ENCODE measurements at regions not wholly inside any gene's neighbourhood (a gene's known extent, or its start where the extent isn't known, plus 50 kb on each side); places are given as distances from the start of the nearest gene placed in this dataset.

DNA sequence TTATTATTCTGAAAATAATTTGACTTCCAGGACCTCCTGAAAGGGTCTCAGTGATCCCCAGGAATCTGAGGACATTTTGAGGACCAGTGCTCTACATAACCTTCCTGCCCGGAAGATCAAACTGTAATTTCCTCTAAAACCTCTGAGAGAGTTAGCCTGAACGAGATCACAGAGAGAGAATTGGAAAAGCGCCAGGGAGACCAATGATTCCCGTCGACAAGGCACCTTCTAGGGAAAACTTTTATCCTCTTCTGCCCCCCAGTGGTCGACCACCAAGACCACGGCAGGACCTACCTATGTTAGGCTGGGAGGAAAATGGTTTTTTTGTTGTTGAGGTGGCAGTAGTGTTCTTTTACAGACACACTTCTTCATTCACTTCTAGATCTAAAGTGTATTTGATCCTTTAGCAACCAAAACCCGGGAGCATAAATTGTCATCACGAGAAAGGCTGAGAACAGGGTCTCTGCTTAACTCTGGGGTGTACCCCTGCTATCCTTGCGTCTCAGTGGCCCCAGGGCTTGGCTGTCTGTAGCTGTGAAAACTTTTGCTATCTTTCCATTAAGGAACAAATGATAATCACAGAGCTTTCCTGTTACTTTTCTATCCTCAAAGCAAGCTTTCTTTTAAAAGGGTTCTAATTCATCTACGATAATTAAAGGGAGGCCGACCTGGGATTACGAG lies 62.9 kb upstream of the NID2 start:
- H3K27me3 ChIP-seq (ENCODE audit: insufficient read depth, low read length), result no peaks in the 10 kb centered on the region
- RAD21 ChIA-PET (ENCODE audit: low non-redundant PET in 1 of 2, low total read pairs in 2 of 2, uncharacterized antibody in 2 of 2, unreplicated experiment in 2 of 2), result no interaction called here
- no peaks in the 10 kb centered on the region for H3K36me3 ChIP-seq (ENCODE audit: control insufficient read depth in 1 of 2, insufficient read depth in 2 of 2, low read length in 2 of 2)
- no peaks in the 10 kb centered on the region for H3K9me2 ChIP-seq (ENCODE audit: insufficient read depth)
- H3K4me2 ChIP-seq (ENCODE audit: low read length), result peak overlapping the region; percentile 37
- H3K4me1 ChIP-seq (ENCODE audit: control insufficient read depth in 1 of 2, insufficient read depth in 2 of 2, low read length in 2 of 2), result peaks cover 0 to 5% of the 10 kb centered on the region in 2 experiments; a peak in 1 of 4 replicates
- POLR2A ChIA-PET, result no interaction called here
- no peaks in the 10 kb centered on the region for H3K9me3 ChIP-seq (ENCODE audit: control insufficient read depth in 1 of 2, insufficient read depth in 1 of 2, low read depth in 1 of 2, low read length in 2 of 2)
- peak overlapping the region; percentile 58 for H2AFZ ChIP-seq (ENCODE audit: low read depth, low read length, poor library complexity, severe bottlenecking)
- DNase-seq (ENCODE audit: low read depth, low spot score) (peak; percentile 87), ATAC-seq (peak; percentile 98)
- H3K79me2 ChIP-seq (ENCODE audit: insufficient read depth, low read length), result no peaks in the 10 kb centered on the region
- TF ChIP-seq RAD21 (IDR thresholded peaks at IDR 0.05; ENCODE audit: low read depth), result peak; percentile 77
- TF ChIP-seq, protein P1, sequence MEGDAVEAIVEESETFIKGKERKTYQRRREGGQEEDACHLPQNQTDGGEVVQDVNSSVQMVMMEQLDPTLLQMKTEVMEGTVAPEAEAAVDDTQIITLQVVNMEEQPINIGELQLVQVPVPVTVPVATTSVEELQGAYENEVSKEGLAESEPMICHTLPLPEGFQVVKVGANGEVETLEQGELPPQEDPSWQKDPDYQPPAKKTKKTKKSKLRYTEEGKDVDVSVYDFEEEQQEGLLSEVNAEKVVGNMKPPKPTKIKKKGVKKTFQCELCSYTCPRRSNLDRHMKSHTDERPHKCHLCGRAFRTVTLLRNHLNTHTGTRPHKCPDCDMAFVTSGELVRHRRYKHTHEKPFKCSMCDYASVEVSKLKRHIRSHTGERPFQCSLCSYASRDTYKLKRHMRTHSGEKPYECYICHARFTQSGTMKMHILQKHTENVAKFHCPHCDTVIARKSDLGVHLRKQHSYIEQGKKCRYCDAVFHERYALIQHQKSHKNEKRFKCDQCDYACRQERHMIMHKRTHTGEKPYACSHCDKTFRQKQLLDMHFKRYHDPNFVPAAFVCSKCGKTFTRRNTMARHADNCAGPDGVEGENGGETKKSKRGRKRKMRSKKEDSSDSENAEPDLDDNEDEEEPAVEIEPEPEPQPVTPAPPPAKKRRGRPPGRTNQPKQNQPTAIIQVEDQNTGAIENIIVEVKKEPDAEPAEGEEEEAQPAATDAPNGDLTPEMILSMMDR (IDR thresholded peaks at IDR 0.05 in 2 of 3, conservative IDR thresholded peaks at IDR 0.05 in 1 of 3; ENCODE audit: borderline replicate concordance in 1 of 3, insufficient read depth in 1 of 3, low read depth in 2 of 3, low read length in 2 of 3), result peak; percentile 67 to 73 (median 71)
- TF ChIP-seq, protein P2, sequence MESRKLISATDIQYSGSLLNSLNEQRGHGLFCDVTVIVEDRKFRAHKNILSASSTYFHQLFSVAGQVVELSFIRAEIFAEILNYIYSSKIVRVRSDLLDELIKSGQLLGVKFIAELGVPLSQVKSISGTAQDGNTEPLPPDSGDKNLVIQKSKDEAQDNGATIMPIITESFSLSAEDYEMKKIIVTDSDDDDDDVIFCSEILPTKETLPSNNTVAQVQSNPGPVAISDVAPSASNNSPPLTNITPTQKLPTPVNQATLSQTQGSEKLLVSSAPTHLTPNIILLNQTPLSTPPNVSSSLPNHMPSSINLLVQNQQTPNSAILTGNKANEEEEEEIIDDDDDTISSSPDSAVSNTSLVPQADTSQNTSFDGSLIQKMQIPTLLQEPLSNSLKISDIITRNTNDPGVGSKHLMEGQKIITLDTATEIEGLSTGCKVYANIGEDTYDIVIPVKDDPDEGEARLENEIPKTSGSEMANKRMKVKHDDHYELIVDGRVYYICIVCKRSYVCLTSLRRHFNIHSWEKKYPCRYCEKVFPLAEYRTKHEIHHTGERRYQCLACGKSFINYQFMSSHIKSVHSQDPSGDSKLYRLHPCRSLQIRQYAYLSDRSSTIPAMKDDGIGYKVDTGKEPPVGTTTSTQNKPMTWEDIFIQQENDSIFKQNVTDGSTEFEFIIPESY (IDR thresholded peaks at IDR 0.05; ENCODE audit: extremely low read depth, insufficient replicate concordance, low read length), result peak; percentile 31
- no peak for TF ChIP-seq POLR2A (IDR thresholded peaks at IDR 0.05; ENCODE audit: borderline replicate concordance, extremely low read depth, insufficient read depth, insufficient read length)
- H4K20me1 ChIP-seq (ENCODE audit: insufficient read depth), result no peaks in the 10 kb centered on the region
- no TSS peak for BruUV-seq (replicated peaks)
- no peak overlapping the region for H3K4me3 ChIP-seq (replicated peaks in 1 of 2; ENCODE audit: low read depth in 1 of 2, low read length in 2 of 2)
- H3K27ac ChIP-seq (ENCODE audit: low read depth, low read length), result no peak overlapping the region
- intact Hi-C loops (cut with micrococcal nuclease), result loop anchor here (1.0 to 10.0 kb wide), 4 partner anchors 88 to 847 kb away; no protein-coding TSS in a partner anchor
- CTCF ChIA-PET, result interaction anchor here (0.7 to 1.1 kb wide), 5 partner anchors 10 to 136 kb away, joined by 3 to 4 read pairs (median 3); no protein-coding TSS in a partner anchor
- H3K9ac ChIP-seq (ENCODE audit: low read length), result no peak overlapping the region

All from HCT116 (cell line).